ENCODE measurements at regions not wholly inside any gene's neighbourhood (a gene's known extent, or its start where the extent isn't known, plus 50 kb on each side); places are given as distances from the start of the nearest gene placed in this dataset.
"Not testable (repeated sequence)": the region's sequence is repeated elsewhere in the genome, so short reads cannot be mapped to it uniquely, and the experiment has no call there.

DNA sequence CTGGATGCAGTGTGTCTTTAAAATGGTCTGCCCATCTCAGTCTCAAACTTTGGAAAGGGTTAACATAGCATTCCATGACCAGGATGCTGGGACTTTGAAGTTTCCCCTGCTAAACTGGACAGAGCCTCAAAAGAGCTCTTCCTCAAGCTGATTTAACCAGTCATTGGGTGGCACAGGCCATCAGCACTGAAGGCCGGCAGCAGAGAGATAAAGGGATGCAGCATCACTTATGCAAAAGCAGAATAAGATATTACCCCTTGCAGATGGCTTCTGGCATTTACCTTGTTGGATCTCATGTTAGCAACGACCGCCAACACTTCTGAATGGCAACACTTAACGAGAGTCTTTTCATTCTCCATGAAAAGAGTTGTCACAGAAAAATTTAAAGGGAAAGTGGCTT lies 179.0 kb downstream of the LMLN start:
- H3K9me3 Mint-ChIP-seq; H3K27ac Mint-ChIP-seq; POLR2A ChIA-PET; H3K4me3 Mint-ChIP-seq; H3K4me1 Mint-ChIP-seq; ATAC-seq (ENCODE audit: low read depth); DNase-seq; H3K36me3 Mint-ChIP-seq; H3K27me3 Mint-ChIP-seq: not testable (repeated sequence)

DNA sequence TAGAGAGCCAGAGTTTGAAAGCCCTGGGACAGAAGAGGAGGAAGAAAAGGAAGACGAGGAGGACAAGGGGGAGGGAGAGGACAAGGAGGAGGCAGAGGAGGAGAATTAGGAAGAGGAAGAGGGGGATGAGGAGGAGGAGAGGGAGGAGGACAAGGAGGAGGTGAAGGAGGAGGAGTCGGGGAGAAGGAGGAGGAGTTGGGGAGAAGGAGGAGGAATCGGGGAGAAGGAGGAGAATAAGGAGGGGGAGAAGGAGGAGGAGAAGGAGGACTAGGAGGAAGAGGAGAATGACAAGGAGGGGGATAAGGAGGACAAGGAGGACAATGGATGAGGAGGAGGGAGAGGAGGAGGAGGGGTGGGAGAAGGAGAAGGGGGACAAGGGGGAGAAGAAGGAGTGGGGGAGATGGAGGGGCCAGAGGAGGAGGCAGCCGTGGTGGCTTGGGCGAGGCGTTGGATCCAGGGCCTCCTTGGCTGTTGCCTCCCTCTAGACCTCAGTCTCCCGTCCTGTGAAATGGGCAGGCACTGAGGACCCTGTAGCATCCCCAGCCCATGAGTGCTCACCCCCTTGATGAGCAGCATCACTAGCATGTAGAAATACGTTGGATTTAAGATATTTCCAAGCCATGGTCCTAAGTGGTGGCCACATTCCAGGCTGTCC lies 179.6 kb downstream of the LMLN start:
- H3K9me3 Mint-ChIP-seq; H3K4me3 Mint-ChIP-seq; H3K36me3 Mint-ChIP-seq; DNase-seq; H3K27ac Mint-ChIP-seq; H3K27me3 Mint-ChIP-seq; ATAC-seq (ENCODE audit: low read depth); H3K4me1 Mint-ChIP-seq; POLR2A ChIA-PET: not testable (repeated sequence)

DNA sequence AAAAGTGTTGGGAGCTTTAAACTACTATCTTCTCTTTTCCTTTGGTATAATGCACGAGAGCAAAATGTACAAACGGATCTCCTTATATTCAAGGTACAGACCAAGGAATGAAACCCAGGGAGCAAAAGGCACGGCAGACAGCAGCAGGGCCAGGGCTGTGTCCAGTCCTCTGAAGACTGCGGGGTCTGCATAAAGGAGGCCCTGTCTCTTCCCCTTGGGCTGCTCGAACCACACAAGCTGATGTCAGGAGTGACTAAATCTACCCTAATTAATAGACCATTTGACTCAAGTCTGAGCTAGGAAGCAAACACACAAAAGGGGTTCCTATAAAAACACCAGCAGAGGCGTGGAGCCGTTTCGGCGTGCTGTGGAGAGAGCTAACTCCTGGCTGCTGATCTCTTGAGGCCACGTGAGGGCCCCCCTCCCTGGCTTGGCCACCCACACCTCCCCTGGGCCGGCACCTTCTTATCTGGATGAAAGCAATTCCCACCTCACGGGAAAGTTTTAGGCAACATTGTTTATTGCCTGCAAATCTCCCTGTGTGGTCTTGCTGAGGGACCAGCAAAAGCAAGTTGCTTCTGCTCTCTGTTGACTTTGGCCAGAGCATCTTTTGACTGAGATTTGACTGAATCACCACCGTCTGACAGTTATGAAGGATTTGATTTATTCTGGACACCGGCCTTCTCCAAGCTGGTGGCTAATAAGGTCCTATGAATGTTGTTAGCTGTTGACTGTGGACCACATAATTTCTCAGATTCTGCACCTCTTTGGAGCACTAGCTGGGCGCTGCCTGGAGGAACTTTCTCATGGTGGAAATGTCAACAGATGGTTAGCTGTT lies 183.5 kb downstream of the LMLN start:
- DNase-seq; ATAC-seq (ENCODE audit: low read depth); H3K27ac Mint-ChIP-seq; H3K36me3 Mint-ChIP-seq; POLR2A ChIA-PET; H3K27me3 Mint-ChIP-seq; H3K4me1 Mint-ChIP-seq; H3K9me3 Mint-ChIP-seq; H3K4me3 Mint-ChIP-seq: not testable (repeated sequence)

DNA sequence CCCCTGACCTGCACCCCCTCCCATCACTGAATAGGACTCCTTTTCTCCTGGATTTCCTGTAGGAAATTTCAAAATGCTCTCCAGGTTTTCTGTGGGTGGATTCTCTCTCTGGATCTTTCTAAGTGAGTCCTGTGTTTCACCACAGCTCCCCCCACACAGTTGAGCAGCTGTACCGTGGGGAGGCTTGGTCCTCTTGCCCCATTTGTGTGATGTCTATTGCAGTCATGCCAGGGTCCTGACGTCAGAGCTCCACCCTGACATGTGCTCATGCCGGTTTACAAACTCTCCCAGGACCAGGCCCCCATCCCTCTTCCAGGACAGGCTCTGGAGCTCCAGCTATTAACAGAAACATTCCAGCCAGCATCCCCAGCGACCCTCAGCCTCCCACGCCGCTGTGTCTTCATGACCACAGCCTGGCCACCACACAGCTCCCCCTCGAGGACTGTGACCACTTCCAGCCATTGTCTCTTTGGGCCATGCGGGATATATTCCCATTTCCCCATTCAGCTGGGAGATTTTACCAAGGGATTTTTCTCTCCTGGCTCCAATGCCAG lies 185.3 kb downstream of the LMLN start:
- POLR2A ChIA-PET; H3K9me3 Mint-ChIP-seq; H3K27ac Mint-ChIP-seq; H3K36me3 Mint-ChIP-seq; H3K4me3 Mint-ChIP-seq; ATAC-seq (ENCODE audit: low read depth); H3K27me3 Mint-ChIP-seq; H3K4me1 Mint-ChIP-seq: not testable (repeated sequence)
- DNase-seq, result peak; percentile 12

DNA sequence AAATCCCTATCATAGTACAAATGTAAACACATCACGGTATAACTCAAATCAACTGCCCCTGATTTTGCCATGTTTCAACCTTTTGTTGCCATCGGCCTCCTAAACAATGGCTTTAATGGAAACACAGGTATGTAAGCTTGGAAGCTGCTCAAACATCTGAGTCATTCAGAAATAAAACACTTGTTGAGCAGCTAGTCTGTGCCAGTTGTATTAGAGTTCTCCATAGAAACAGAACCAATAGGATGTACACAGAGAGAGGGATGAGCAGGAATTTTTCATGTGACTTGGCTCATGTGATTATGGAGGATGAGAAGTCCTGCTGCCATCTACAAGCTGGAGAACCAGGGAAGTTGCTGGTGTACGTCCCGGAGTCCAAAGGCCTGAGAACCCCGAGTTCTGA lies 186.1 kb downstream of the LMLN start:
- H3K4me3 Mint-ChIP-seq; ATAC-seq (ENCODE audit: low read depth): not testable (repeated sequence)

DNA sequence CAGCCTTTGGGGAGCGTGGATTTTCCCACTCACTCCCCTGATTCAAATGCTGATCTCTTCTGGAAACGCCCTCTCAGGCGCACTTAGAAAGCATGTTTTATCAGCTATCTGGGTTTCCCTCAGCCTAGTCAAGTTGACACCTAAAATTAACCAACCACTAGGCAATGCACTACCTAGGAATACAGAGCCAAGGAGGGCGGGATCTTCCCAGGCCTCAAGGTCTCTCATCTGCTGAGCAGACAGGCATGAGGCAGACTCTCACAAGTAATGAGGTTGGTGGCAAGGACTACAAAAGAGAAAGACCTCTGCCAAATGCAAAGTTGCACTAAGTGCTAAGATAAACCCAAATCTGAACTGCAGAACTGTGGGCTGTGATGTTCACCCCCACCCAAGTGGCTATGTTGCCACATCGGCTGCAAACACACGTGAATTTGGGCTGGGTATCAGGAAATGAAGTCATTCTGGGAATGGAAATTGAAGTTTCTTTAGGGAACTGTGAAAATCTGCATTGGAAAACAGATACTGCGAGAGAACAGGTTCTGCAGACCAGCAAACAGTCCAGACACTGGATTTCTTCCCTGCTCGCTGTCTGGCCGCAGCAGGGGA lies 186.6 kb downstream of the LMLN start:
- H3K27me3 Mint-ChIP-seq; H3K36me3 Mint-ChIP-seq; H3K4me3 Mint-ChIP-seq; H3K9me3 Mint-ChIP-seq; DNase-seq; H3K27ac Mint-ChIP-seq; POLR2A ChIA-PET; H3K4me1 Mint-ChIP-seq; ATAC-seq (ENCODE audit: low read depth): not testable (repeated sequence)

More for the DNA sequence above, 186.1 kb downstream of the LMLN start:
- POLR2A ChIA-PET, H3K9me3 Mint-ChIP-seq, H3K4me1 Mint-ChIP-seq, H3K27ac Mint-ChIP-seq, H3K36me3 Mint-ChIP-seq, DNase-seq, H3K27me3 Mint-ChIP-seq: not testable (repeated sequence)

DNA sequence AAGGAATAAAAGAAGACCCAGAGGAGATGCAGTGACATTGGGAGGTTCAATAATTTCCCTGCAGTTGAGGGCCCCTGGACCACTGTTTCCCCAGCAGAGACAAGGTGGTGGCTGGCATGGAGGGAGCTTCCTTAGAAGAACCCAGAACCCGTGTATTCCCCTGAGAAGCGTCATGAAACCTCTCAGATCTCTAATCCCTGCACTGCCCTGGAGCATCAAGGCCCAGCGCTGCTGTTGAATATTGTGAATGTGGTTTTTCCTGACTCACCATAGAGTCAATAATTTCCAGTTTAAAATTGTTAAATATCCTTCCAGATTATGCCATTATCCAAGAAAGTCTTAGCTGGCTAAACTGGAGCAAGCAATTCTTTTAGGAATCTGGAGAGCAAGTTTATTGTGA lies 187.2 kb downstream of the LMLN start:
- DNase-seq; H3K27ac Mint-ChIP-seq; H3K36me3 Mint-ChIP-seq; H3K4me3 Mint-ChIP-seq; H3K4me1 Mint-ChIP-seq; H3K9me3 Mint-ChIP-seq; ATAC-seq (ENCODE audit: low read depth); POLR2A ChIA-PET; H3K27me3 Mint-ChIP-seq: not testable (repeated sequence)

- POLR2A ChIA-PET; ATAC-seq (ENCODE audit: low read depth); H3K36me3 Mint-ChIP-seq; H3K4me1 Mint-ChIP-seq; DNase-seq; H3K27ac Mint-ChIP-seq; H3K4me3 Mint-ChIP-seq; H3K27me3 Mint-ChIP-seq; H3K9me3 Mint-ChIP-seq: not testable (repeated sequence)
Observed at GRCh38 chr3:198147993-198148392, 188.0 kb downstream of the LMLN start.

DNA sequence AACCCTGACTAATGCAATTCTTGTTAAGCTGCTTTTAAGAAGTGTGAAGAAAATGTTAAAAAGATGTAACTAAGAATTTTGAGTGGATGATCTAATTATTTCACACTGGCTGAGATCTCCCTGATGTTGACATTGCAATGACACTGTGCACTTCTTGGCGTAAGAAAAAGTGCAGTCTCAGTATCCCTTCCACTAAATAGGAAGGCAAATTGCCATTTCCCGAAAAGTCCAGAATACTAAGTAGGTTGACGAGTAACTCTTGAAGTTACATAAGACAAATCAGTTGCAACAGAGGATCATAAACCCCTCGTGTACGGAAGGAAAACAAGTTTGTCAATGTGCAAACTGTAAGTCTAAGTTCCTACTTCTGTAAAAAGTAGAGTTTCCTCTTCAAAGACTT lies 189.9 kb downstream of the LMLN start:
- POLR2A ChIA-PET; ATAC-seq (ENCODE audit: low read depth): not testable (repeated sequence)

GRCh38 chr3:198151867-198152266 lies 191.8 kb downstream of the LMLN start:
- H3K27ac Mint-ChIP-seq; H3K36me3 Mint-ChIP-seq; H3K9me3 Mint-ChIP-seq; H3K27me3 Mint-ChIP-seq; ATAC-seq (ENCODE audit: low read depth); H3K4me1 Mint-ChIP-seq; H3K4me3 Mint-ChIP-seq; DNase-seq; POLR2A ChIA-PET: not testable (repeated sequence)

More for the DNA sequence above, 189.9 kb downstream of the LMLN start:
- H3K36me3 Mint-ChIP-seq, H3K27me3 Mint-ChIP-seq, H3K4me1 Mint-ChIP-seq, H3K9me3 Mint-ChIP-seq, H3K4me3 Mint-ChIP-seq, DNase-seq, H3K27ac Mint-ChIP-seq: not testable (repeated sequence)

DNA sequence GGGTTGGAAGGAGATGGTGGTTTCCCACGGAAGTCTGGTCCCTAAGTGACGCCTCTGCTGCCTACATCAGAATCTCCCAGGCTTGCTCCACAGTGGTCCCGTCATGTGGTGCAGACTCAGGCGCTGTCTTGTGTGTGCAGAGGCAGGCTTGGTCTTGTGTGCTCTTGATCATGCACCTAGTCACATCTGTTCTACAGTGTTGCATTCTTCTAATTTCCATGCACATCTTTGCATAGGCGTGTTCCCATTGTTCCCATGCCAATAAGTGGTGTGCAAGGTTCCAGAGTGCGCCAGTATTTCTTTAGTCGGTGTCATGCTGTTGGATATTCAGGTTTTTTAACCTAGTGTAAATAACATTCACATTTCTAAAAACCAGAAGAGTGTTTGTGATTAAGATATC lies 195.8 kb downstream of the LMLN start:
- H3K4me3 Mint-ChIP-seq; H3K27me3 Mint-ChIP-seq; H3K27ac Mint-ChIP-seq; ATAC-seq (ENCODE audit: low read depth); H3K4me1 Mint-ChIP-seq; POLR2A ChIA-PET; H3K9me3 Mint-ChIP-seq; H3K36me3 Mint-ChIP-seq; DNase-seq: not testable (repeated sequence)

GRCh38 chr3:198157231-198157868 lies 197.3 kb downstream of the LMLN start:
- H3K36me3 Mint-ChIP-seq, H3K27ac Mint-ChIP-seq, H3K4me3 Mint-ChIP-seq, H3K27me3 Mint-ChIP-seq, H3K9me3 Mint-ChIP-seq, DNase-seq, POLR2A ChIA-PET, H3K4me1 Mint-ChIP-seq: not testable (repeated sequence)
- ATAC-seq (ENCODE audit: low read depth), result peak; percentile 90

DNA sequence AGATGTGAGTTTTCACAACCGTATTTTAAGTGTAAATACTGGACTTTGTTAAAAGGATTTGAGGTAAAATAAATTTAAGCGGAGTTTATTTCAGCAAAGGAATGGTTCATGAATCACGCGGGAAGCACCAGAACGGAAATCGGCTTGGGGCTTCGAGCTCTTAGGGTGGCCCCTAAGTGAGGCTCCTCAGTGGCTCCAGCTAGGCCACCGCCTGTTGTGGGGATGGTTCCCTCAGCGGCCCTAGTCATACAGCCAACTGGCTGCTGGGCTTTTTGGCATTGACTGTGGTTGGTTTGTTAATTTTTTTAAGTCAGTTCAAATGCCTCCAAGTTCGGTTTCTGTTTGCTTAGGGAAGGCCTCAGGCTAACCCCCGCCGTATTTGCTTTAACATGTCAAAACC lies 198.0 kb downstream of the LMLN start:
- H3K27me3 Mint-ChIP-seq; H3K27ac Mint-ChIP-seq; H3K36me3 Mint-ChIP-seq; H3K9me3 Mint-ChIP-seq; POLR2A ChIA-PET; ATAC-seq (ENCODE audit: low read depth); H3K4me1 Mint-ChIP-seq; DNase-seq; H3K4me3 Mint-ChIP-seq: not testable (repeated sequence)

Measured in activated naive CD8-positive, alpha-beta T cell treated with anti-CD3 and anti-CD28 coated beads, Interleukin-2, amount 10 ng/mL, durations not matched to agents 7 days and 5 days (primary cell).